Large intestine (tissue), 3 donors: ENCODE measurements at regions not wholly inside any gene's neighbourhood (a gene's known extent, or its start where the extent isn't known, plus 50 kb on each side); places are given as distances from the start of the nearest gene placed in this dataset.

ENCODE experiments used
- DNase-seq, 2 donors: peaks; one replicate each; pipeline versions ENCODE4 v3.0.0 to v3.0.0-alpha.2; 2013
- H3K27ac ChIP-seq: one replicate; pipeline ENCODE4 v1.5.1; 2013; ENCODE audit warnings: low read length
- H3K27me3 ChIP-seq: 2 replicates; pipeline ENCODE4 v1.6.1; 2013; ENCODE audit warnings: low read length; ENCODE audit not compliant: control insufficient read depth, insufficient read depth
- H3K36me3 ChIP-seq: 2 replicates; pipeline ENCODE4 v1.6.1; 2013; ENCODE audit warnings: low read length; ENCODE audit not compliant: control insufficient read depth, insufficient read depth
- H3K4me1 ChIP-seq: one replicate; pipeline ENCODE4 v1.6.1; 2013; ENCODE audit warnings: low read length; ENCODE audit not compliant: control insufficient read depth, insufficient read depth
- H3K4me3 ChIP-seq: one replicate; pipeline ENCODE4 v1.5.1; 2013; ENCODE audit warnings: low read length
- H3K9me3 ChIP-seq: one replicate; pipeline ENCODE4 v1.6.1; 2013; ENCODE audit warnings: mild to moderate bottlenecking, low read depth, low read length, moderate library complexity; ENCODE audit not compliant: control insufficient read depth
- WGBS: methylation state at CpG from one replicate; pipeline ENCODE4 v1.1.5; 2013; ENCODE audit warnings: low lambda C conversion rate; ENCODE audit not compliant: insufficient coverage; 5-methylcytosine and 5-hydroxymethylcytosine counted together

DNA sequence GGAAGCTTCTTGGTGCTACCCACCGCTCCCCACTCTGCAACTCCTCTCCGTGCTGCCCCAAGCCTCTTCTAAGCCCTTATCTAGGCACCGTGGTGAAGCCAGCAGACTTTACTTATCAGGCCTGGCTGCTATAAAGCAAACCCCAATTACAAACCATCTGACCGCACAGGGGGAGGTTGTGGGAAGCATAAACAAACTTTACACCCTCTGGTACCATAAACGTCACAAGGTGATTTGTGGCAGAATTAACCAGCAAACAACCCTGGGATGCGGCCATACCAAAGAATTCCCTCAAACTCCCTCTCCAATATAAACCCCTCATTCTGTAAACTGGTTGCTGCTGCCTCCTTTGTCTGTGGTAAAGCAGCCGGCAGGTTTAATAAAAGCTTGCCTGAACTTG lies 55.2 kb downstream of the MAGEC2 start:
- Histone ChIP-seq H3K4me1 (no peaks in the 10 kb centered on the region), H3K27ac (no peak overlapping the region), H3K36me3 (no peaks in the 10 kb centered on the region), H3K9me3 (no peaks in the 10 kb centered on the region), H3K4me3 (no peak overlapping the region), H3K27me3 (no peaks in the 10 kb centered on the region)
- DNase-seq: peak in 1 of 2 donors; percentile 1
- WGBS: no CpG with 5 or more reads among the region's 7 CpGs

GRCh38 chrX:142134533-142134932 lies 70.6 kb downstream of the MAGEC2 start:
- H3K4me1 ChIP-seq: no peaks in the 10 kb centered on the region
- no peaks in the 10 kb centered on the region for H3K36me3 ChIP-seq
- WGBS: no CpG with 5 or more reads among the region's 2 CpGs
- H3K9me3 ChIP-seq: no peaks in the 10 kb centered on the region
- no peak overlapping the region for H3K4me3 ChIP-seq
- no peaks in the 10 kb centered on the region for H3K27me3 ChIP-seq
- no peak overlapping the region for H3K27ac ChIP-seq
- no peak for DNase-seq

DNA sequence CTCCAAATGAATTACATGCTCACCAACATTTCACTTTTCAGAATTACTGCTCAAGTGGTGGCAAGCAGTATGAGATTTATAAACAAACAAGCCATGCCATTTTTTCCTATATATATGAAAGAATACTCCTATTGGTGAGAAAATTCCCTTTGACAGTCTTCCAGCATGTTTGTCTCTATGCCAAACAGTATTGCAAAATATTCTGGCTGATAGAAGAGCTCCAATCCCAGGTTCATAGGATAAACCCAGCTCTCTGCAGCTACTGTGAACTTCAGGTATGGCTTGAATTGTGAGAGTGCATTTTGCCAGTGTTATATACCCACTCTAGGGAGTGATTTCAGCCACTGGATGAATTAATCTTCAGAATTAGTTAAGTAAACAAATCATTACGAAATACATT lies 108.8 kb downstream of the MAGEC2 start:
- H3K9me3 ChIP-seq: no peaks in the 10 kb centered on the region
- H3K27ac ChIP-seq: no peak overlapping the region
- no peaks in the 10 kb centered on the region for H3K4me1 ChIP-seq
- DNase-seq: no peak
- H3K27me3 ChIP-seq: no peaks in the 10 kb centered on the region
- no CpG with 5 or more reads among the region's 1 CpG for WGBS
- H3K4me3 ChIP-seq: no peak overlapping the region
- no peaks in the 10 kb centered on the region for H3K36me3 ChIP-seq

GRCh38 chrX:142095651-142096245 lies 109.3 kb downstream of the MAGEC2 start:
- Histone ChIP-seq H3K27me3 (no peaks in the 10 kb centered on the region), H3K4me3 (no peak overlapping the region), H3K36me3 (no peaks in the 10 kb centered on the region), H3K9me3 (no peaks in the 10 kb centered on the region), H3K27ac (no peak overlapping the region), H3K4me1 (no peaks in the 10 kb centered on the region)
- no peak for DNase-seq
- no CpG with 5 or more reads among the region's 5 CpGs for WGBS

DNA sequence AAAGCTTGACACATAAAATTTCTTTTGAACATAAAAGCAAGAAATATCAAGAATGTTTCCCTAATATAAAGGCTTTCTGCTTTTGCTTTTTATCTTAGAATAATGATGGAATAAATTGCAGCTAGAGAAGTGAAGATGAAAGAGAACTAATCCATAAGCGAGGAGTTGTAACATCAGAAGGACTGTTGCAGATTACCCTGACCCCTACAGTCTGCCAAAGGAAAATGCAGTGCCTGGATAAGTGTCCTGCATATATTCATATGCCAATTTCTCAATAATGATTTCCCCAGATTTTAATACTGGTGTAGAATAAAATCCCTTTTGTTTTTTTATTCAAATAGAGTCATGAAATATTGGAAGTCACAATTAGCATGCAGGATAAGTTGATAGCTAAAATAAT lies 115.9 kb downstream of the MAGEC2 start:
- Histone ChIP-seq H3K36me3 (no peaks in the 10 kb centered on the region), H3K27ac (no peak overlapping the region), H3K4me1 (no peaks in the 10 kb centered on the region), H3K27me3 (no peaks in the 10 kb centered on the region), H3K4me3 (no peak overlapping the region), H3K9me3 (no peaks in the 10 kb centered on the region)
- WGBS: no CpG with 5 or more reads among the region's 1 CpG
- DNase-seq: no peak

DNA sequence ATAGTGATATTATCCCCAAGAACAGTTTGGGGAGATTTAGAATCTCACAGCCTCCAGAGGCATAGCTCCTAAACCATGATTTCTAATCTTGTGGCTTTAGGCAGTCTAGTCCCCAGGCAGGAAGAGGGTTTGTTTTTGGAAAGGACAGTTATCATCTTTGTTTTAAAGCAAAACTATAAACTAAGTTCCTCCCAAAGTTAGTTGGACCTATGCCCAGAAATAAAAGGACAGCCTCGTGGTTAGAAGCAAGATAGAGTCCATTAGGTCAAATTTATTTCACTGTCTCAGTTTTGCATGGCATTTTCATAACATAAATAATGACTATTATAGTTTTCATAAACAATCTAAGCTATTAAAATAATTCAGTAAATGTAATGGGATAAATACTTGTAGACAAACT lies 120.5 kb downstream of the MAGEC2 start:
- no CpG with 5 or more reads among the region's 1 CpG for WGBS
- Histone ChIP-seq H3K4me1 (no peaks in the 10 kb centered on the region), H3K36me3 (no peaks in the 10 kb centered on the region), H3K27me3 (no peaks in the 10 kb centered on the region), H3K9me3 (no peaks in the 10 kb centered on the region), H3K27ac (no peak overlapping the region), H3K4me3 (no peak overlapping the region)
- no peak for DNase-seq

- no peaks in the 10 kb centered on the region for H3K9me3 ChIP-seq
- no peaks in the 10 kb centered on the region for H3K4me1 ChIP-seq
- no peaks in the 10 kb centered on the region for H3K36me3 ChIP-seq
- no peak overlapping the region for H3K27ac ChIP-seq
- no peaks in the 10 kb centered on the region for H3K27me3 ChIP-seq
- no CpG with 5 or more reads among the region's 2 CpGs for WGBS
- no peak for DNase-seq
- no peak overlapping the region for H3K4me3 ChIP-seq
These were observed 128.5 kb downstream of the MAGEC2 start for GRCh38 chrX:142076633-142077032.

GRCh38 chrX:142068365-142068764 lies 136.7 kb downstream of the MAGEC2 start:
- Histone ChIP-seq H3K4me1 (no peaks in the 10 kb centered on the region), H3K27me3 (no peaks in the 10 kb centered on the region), H3K36me3 (no peaks in the 10 kb centered on the region), H3K27ac (no peak overlapping the region), H3K9me3 (no peaks in the 10 kb centered on the region), H3K4me3 (no peak overlapping the region)
- DNase-seq: no peak
- no CpG with 5 or more reads among the region's 2 CpGs for WGBS

- Histone ChIP-seq H3K4me1 (no peaks in the 10 kb centered on the region), H3K27me3 (no peaks in the 10 kb centered on the region)
- WGBS: no CpG with 5 or more reads among the region's 2 CpGs
These were observed 144.9 kb downstream of the MAGEC2 start for GRCh38 chrX:142060191-142060590.

GRCh38 chrX:142054094-142054493 lies 150.4 kb downstream of the MAGEC1 start:
- Histone ChIP-seq H3K4me1 (no peaks in the 10 kb centered on the region), H3K4me3 (no peak overlapping the region), H3K27me3 (no peaks in the 10 kb centered on the region), H3K27ac (no peak overlapping the region), H3K36me3 (no peaks in the 10 kb centered on the region), H3K9me3 (no peaks in the 10 kb centered on the region)
- WGBS: no CpG with 5 or more reads among the region's 1 CpG
- DNase-seq: no peak

More at GRCh38 chrX:142060191-142060590, 144.9 kb downstream of the MAGEC2 start:
- Histone ChIP-seq H3K36me3 (no peaks in the 10 kb centered on the region), H3K9me3 (no peaks in the 10 kb centered on the region), H3K4me3 (no peak overlapping the region), H3K27ac (no peak overlapping the region)
- no peak for DNase-seq

- no CpG with 5 or more reads among the region's 3 CpGs for WGBS
These were observed 148.5 kb downstream of the MAGEC1 start for GRCh38 chrX:142052238-142052637.

More at GRCh38 chrX:142052238-142052637, 148.5 kb downstream of the MAGEC1 start:
- Histone ChIP-seq H3K27me3 (no peaks in the 10 kb centered on the region), H3K9me3 (no peaks in the 10 kb centered on the region), H3K4me1 (no peaks in the 10 kb centered on the region), H3K27ac (no peak overlapping the region), H3K36me3 (no peaks in the 10 kb centered on the region), H3K4me3 (no peak overlapping the region)
- no peak for DNase-seq
